ENCODE measurements at regions not wholly inside any gene's neighbourhood (a gene's known extent, or its start where the extent isn't known, plus 50 kb on each side); places are given as distances from the start of the nearest gene placed in this dataset.

GRCh38 chr2:54382601-54383000 lies 73.5 kb upstream of the SPTBN1 start:
- no peak overlapping the region for H3K27ac Mint-ChIP-seq
- ATAC-seq (no peak), DNase-seq (no peak)
- no peaks in the 10 kb centered on the region for H3K9me3 Mint-ChIP-seq (ENCODE audit: low read depth)
- H3K4me1 Mint-ChIP-seq, result no peaks in the 10 kb centered on the region
- no peaks in the 10 kb centered on the region for H3K36me3 Mint-ChIP-seq
- no peaks in the 10 kb centered on the region for H3K27me3 Mint-ChIP-seq
- CTCF ChIA-PET, result no interaction called here
- H3K4me3 Mint-ChIP-seq, result no peak overlapping the region

GRCh38 chr2:54384301-54385203 lies 71.6 kb upstream of the SPTBN1 start:
- no peak for ATAC-seq
- Mint-ChIP-seq H3K4me3 (no peak overlapping the region), H3K4me1 (no peaks in the 10 kb centered on the region), H3K36me3 (no peaks in the 10 kb centered on the region), H3K9me3 (ENCODE audit: low read depth) (no peaks in the 10 kb centered on the region), H3K27me3 (no peaks in the 10 kb centered on the region), H3K27ac (no peak overlapping the region)
- DNase-seq, result no peak
- CTCF ChIA-PET, result no interaction called here

GRCh38 chr2:54385271-54385670 lies 70.9 kb upstream of the SPTBN1 start:
- Mint-ChIP-seq H3K27me3 (no peaks in the 10 kb centered on the region), H3K4me3 (no peak overlapping the region), H3K27ac (no peak overlapping the region), H3K36me3 (no peaks in the 10 kb centered on the region), H3K9me3 (ENCODE audit: low read depth) (no peaks in the 10 kb centered on the region), H3K4me1 (no peaks in the 10 kb centered on the region)
- ATAC-seq (no peak), DNase-seq (no peak)
- CTCF ChIA-PET, result no interaction called here

- H3K9me3 Mint-ChIP-seq (ENCODE audit: low read depth), result no peaks in the 10 kb centered on the region
- H3K27me3 Mint-ChIP-seq, result no peaks in the 10 kb centered on the region
- DNase-seq (no peak), ATAC-seq (no peak)
- H3K36me3 Mint-ChIP-seq, result no peaks in the 10 kb centered on the region
- no peak overlapping the region for H3K27ac Mint-ChIP-seq
- H3K4me1 Mint-ChIP-seq, result no peaks in the 10 kb centered on the region
- CTCF ChIA-PET, result no interaction called here
- no peak overlapping the region for H3K4me3 Mint-ChIP-seq
Observed at GRCh38 chr2:54386585-54386984, 69.5 kb upstream of the SPTBN1 start.

- no peaks in the 10 kb centered on the region for H3K4me1 Mint-ChIP-seq
- DNase-seq, result no peak
- no peaks in the 10 kb centered on the region for H3K36me3 Mint-ChIP-seq
- CTCF ChIA-PET, result no interaction called here
- H3K4me3 Mint-ChIP-seq, result no peak overlapping the region
- H3K27me3 Mint-ChIP-seq, result no peaks in the 10 kb centered on the region
- no peak overlapping the region for H3K27ac Mint-ChIP-seq
- H3K9me3 Mint-ChIP-seq (ENCODE audit: low read depth), result no peaks in the 10 kb centered on the region
- no peak for ATAC-seq
Observed at GRCh38 chr2:54387059-54387991, 68.8 kb upstream of the SPTBN1 start.

GRCh38 chr2:54388076-54388475 lies 68.1 kb upstream of the SPTBN1 start:
- CTCF ChIA-PET, result no interaction called here
- Mint-ChIP-seq H3K9me3 (ENCODE audit: low read depth) (no peaks in the 10 kb centered on the region), H3K27ac (no peak overlapping the region), H3K4me3 (no peak overlapping the region), H3K4me1 (peaks cover under 1% of the 10 kb centered on the region), H3K27me3 (no peaks in the 10 kb centered on the region), H3K36me3 (peaks cover 2% of the 10 kb centered on the region)
- no peak for DNase-seq
- no peak for ATAC-seq

- Mint-ChIP-seq H3K27me3 (no peaks in the 10 kb centered on the region), H3K4me1 (peaks cover 8% of the 10 kb centered on the region), H3K9me3 (ENCODE audit: low read depth) (peaks cover 2% of the 10 kb centered on the region), H3K27ac (no peak overlapping the region), H3K4me3 (no peak overlapping the region), H3K36me3 (peaks cover 8% of the 10 kb centered on the region)
- ATAC-seq (no peak), DNase-seq (no peak)
- CTCF ChIA-PET, result no interaction called here
Observed at GRCh38 chr2:54392555-54393324, 63.4 kb upstream of the SPTBN1 start.

GRCh38 chr2:54394392-54394791 lies 61.7 kb upstream of the SPTBN1 start:
- H3K9me3 Mint-ChIP-seq (ENCODE audit: low read depth), result peaks cover 2% of the 10 kb centered on the region
- ATAC-seq (peak; percentile 86), DNase-seq (peak; percentile 42)
- H3K27ac Mint-ChIP-seq, result peak overlapping the region; percentile 84
- no peaks in the 10 kb centered on the region for H3K27me3 Mint-ChIP-seq
- peaks cover 8% of the 10 kb centered on the region for H3K4me1 Mint-ChIP-seq
- CTCF ChIA-PET, result no interaction called here
- peaks cover 8% of the 10 kb centered on the region for H3K36me3 Mint-ChIP-seq
- H3K4me3 Mint-ChIP-seq, result peak overlapping the region; percentile 58

GRCh38 chr2:54396107-54396506 lies 60.0 kb upstream of the SPTBN1 start:
- CTCF ChIA-PET, result no interaction called here
- Mint-ChIP-seq H3K4me1 (peaks cover 8% of the 10 kb centered on the region), H3K9me3 (ENCODE audit: low read depth) (peaks cover 2% of the 10 kb centered on the region), H3K27me3 (no peaks in the 10 kb centered on the region), H3K36me3 (peaks cover 8% of the 10 kb centered on the region), H3K4me3 (no peak overlapping the region), H3K27ac (no peak overlapping the region)
- ATAC-seq (no peak), DNase-seq (no peak)

- Mint-ChIP-seq H3K27me3 (no peaks in the 10 kb centered on the region), H3K4me1 (peaks cover 8% of the 10 kb centered on the region), H3K9me3 (ENCODE audit: low read depth) (peaks cover 2% of the 10 kb centered on the region), H3K27ac (no peak overlapping the region), H3K4me3 (no peak overlapping the region), H3K36me3 (peaks cover 8% of the 10 kb centered on the region)
- CTCF ChIA-PET, result no interaction called here
- ATAC-seq, result no peak
- no peak for DNase-seq
Observed at GRCh38 chr2:54396798-54397197, 59.3 kb upstream of the SPTBN1 start.

- Mint-ChIP-seq H3K4me1 (peaks cover 8% of the 10 kb centered on the region), H3K4me3 (no peak overlapping the region), H3K27me3 (no peaks in the 10 kb centered on the region), H3K9me3 (ENCODE audit: low read depth) (peaks cover 2% of the 10 kb centered on the region), H3K27ac (no peak overlapping the region), H3K36me3 (peaks cover 8% of the 10 kb centered on the region)
- DNase-seq (no peak), ATAC-seq (no peak)
- CTCF ChIA-PET, result no interaction called here
Observed at GRCh38 chr2:54397426-54397825, 58.7 kb upstream of the SPTBN1 start.

- no peak for ATAC-seq
- H3K9me3 Mint-ChIP-seq (ENCODE audit: low read depth), result no peaks in the 10 kb centered on the region
- H3K36me3 Mint-ChIP-seq, result no peaks in the 10 kb centered on the region
- H3K27ac Mint-ChIP-seq, result no peak overlapping the region
- DNase-seq, result no peak
- peaks cover 2% of the 10 kb centered on the region for H3K4me1 Mint-ChIP-seq
- no peak overlapping the region for H3K4me3 Mint-ChIP-seq
- CTCF ChIA-PET, result no interaction called here
- H3K27me3 Mint-ChIP-seq, result no peaks in the 10 kb centered on the region
Observed at GRCh38 chr2:54401554-54401953, 54.6 kb upstream of the SPTBN1 start.

GRCh38 chr2:54402350-54402749 lies 53.8 kb upstream of the SPTBN1 start:
- no peaks in the 10 kb centered on the region for H3K36me3 Mint-ChIP-seq
- CTCF ChIA-PET, result no interaction called here
- no peak overlapping the region for H3K4me3 Mint-ChIP-seq
- H3K9me3 Mint-ChIP-seq (ENCODE audit: low read depth), result no peaks in the 10 kb centered on the region
- DNase-seq, result no peak
- no peak for ATAC-seq
- H3K4me1 Mint-ChIP-seq, result peaks cover 2% of the 10 kb centered on the region
- H3K27me3 Mint-ChIP-seq, result no peaks in the 10 kb centered on the region
- no peak overlapping the region for H3K27ac Mint-ChIP-seq

All from activated CD8-positive, alpha-beta memory T cell treated with anti-CD3 and anti-CD28 coated beads, Interleukin-2, amount 10 ng/mL, durations not matched to agents 7 days and 5 days (primary cell).